ENCODE measurements at regions not wholly inside any gene's neighbourhood (a gene's known extent, or its start where the extent isn't known, plus 50 kb on each side); places are given as distances from the start of the nearest gene placed in this dataset.

DNA sequence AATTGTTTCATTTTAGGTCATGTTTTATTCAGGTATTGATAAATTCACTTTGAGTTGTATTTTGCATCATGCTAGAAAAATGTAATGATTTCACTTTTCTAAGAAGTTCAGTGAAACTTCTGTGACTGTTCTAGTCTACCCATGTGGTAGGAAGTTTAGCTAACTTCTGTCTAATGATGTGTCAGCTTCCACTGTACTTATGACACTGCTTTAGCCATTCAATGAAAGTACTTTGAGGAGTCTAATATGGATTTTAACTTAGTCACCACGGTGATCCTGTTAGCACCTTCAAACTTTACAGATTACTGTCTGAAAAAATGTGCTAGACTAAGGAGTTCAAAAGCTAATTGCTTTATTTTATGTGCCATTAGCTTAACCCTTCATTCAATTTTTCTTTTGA lies 1510.5 kb upstream of the CDH9 start:
- DNase-seq: no peak

DNA sequence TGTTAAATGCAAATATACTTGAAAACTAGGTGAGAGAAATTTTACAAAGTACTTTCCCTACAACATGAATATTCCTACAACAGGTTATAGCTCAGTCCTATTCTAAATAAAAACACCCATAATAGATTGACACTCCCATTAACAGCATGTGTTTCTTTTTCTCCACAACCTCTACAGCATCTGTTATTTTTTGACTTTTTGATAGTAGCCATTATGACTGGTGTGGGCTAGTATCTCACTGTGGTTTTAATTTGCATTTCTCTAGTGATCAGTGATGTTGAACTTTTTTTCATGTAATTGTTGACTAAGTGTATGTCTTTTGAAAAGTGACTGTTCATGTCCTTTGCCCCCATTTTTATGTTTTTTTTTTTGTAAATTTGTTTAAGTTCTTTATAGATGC lies 1506.1 kb upstream of the CDH9 start:
- no peak for DNase-seq

DNA sequence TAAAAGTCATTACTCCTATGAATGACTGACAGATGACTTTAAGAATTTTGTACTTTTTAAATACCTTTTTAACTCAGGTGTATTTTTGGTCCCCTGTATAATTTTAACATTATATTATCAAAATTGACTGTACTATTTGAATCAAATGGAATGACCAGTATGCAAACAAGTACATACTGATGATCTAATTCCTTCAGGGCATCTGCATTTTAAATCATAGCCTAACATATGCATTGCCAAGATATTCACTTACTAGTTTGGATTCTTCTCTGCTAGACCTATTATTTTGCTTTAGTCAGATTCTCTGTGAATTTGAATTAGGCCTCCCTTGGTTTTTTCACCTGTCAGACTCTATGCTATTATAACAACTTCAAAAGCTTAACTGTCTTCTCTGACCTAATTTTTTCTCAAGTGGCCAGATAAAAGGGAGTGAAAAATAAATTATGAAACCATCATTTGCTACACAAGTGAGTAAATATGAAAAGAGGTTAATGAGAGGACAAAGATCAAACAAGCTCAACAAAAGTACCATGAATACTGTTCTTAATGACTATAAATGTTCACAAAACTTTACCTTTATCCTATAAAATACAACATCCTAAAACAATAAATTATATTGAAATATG lies 1505.2 kb upstream of the CDH9 start:
- DNase-seq: no peak

DNA sequence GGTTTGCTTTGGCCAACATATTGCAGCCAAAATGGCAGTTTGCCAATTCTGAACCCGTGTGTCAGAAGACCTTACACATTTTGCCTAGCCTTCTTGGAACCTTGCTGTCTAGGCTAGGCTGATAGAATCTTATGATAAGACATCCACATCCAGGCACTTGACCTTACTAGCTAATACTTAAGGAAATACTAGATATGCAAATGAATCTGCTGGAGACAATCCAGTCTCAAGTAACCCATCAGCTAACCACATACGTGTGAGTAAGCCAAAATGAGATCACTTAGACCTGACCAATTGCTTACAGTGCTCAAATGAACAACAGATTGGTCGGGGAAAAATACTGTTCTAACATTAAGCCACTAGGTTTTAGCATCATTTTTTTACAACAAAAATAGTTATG lies 1504.6 kb upstream of the CDH9 start:
- no peak for DNase-seq

DNA sequence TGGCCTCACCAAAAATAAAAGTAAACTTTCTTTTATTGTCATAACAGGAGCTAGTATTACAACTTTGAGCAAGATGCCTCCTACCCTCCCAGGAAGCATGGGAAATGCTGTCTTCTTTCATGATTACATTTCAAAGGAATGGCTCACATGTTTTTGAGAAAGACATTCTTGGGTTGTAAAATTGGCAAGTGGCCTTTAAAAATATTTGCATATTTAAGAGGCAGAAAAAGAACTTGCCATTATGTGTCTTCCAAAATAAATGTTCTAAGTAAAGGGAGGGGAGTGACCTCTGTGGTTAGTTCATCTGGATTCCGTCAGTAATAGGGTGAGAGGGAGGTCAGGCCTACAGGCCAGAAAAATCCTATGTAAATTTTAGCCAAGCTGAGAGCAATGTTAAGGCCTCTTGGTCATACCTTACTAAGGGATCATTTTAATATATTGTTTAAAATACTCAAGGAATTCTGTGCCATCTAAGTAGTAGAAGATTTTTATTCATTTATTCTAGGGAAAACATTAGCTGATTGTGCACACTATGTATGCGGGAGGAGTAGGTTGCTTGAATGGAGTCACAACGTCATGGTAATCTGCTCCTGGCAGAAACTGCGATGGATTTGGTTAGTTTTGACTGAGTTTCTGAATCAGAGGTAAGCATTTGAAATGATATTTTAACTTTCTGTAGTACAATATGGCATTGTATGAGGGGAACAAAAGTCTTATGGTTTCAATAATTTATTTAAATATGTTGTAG lies 1485.7 kb upstream of the CDH9 start:
- DNase-seq: no peak

DNA sequence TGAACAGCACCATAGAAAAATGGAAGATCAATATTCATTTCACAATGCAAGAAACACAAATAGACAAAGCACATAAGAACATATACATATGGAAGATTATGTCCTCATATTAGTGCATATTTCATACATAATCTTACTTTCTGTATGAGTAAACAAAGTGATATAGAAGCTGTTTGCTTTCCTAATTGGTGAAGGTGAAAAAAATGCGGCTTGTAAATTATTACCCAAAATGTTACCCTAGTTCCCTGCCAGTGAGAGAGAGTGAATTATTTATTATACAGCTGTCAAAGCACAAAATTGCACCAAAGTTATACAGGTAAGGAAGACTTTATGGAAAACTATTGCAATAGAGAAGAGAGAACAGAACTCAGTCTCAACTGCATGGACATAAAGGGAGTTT lies 1485.0 kb upstream of the CDH9 start:
- DNase-seq: no peak

DNA sequence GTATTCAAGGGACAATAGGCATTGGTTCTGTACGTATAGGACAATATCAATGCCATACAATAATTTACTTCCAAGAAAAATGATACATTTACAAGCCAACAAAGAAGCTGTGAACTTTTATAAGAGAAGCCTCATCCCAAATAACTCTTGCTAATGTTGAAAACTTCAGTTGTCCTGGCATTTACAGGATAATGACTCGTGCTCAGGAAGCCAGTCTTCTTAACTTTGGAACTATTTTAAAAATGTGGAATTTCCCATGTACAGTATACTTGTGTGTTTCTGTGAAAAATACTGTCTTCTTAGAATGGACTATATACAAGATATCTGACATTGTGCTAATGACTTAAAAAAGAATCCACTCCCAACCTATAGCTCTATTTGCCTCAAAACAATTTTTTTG lies 1479.3 kb upstream of the CDH9 start:
- DNase-seq: no peak

DNA sequence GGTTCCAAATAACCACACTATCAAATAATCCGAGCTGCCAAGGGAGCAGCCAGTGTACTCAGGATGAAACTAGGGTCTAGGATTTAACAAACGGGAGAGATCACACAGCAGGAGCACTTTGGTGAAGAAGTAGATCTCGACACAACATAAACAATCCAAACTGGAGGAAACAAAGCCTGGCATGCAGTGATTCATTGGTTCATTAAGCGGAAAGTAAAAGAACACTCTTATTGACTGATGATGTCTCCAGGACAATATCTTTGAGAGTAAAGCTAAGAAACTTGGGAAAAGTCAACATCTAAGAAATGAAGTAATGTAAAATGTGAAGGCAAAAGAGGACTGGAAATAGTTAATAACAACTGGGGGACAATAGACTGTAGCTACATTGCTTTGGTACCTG lies 1478.3 kb upstream of the CDH9 start:
- DNase-seq: no peak

DNA sequence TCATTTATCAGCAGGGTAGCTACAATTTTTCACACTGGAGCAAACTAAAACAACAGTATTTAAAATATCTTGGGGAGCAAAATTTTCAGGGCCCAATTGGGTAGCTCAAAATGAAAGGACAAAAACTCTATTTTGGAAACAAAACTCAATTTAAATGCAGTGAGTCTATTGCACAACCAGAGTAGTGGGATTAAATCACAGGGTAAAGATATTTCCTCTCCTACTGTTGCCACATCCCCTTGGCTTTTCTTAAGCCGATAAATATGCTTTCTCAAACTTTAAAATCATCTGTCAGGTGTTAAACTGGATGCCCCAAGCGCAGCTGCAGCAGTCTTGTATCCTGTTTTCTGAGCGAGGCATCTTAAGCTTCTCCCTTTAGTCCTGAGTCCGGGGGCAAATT lies 1474.3 kb upstream of the CDH9 start:
- DNase-seq: no peak

DNA sequence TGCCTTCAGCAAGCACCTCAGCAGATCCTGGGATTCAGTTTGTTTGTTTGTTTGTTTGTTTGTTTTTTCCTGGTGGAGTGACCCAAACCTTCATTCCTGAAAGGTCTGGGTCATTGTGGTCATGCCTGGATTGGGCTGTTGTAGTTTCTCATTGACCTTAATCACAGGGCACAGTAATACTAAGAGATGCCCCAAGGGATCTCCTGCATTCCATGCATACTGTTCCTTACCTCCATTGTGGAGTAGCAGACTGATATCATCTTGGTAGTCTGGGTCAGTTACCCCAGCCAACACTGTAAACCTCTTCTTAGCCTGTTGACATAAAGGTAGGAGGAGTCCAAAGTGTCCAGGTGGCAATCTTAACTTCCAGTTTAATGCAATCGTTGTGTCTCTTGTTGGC lies 1466.7 kb upstream of the CDH9 start:
- DNase-seq: no peak

DNA sequence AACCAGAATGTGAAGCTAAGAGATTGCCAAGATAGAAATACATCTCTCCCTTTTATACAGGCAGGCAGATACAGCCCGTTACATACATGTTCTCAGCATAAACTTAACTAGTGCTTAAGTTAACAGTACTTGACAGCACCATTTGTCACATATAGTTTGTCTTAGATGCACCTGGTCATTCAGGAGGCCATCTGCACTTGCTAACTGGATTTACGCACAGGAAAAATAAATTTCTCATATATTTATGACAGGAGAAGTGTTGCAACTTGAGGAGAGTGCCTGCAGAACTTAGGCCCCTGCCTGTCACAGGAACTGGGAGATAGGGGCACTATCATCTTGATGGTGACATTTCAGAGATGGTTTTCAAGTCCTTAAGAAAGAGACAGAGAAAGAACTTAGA lies 1462.1 kb upstream of the CDH9 start:
- no peak for DNase-seq

DNA sequence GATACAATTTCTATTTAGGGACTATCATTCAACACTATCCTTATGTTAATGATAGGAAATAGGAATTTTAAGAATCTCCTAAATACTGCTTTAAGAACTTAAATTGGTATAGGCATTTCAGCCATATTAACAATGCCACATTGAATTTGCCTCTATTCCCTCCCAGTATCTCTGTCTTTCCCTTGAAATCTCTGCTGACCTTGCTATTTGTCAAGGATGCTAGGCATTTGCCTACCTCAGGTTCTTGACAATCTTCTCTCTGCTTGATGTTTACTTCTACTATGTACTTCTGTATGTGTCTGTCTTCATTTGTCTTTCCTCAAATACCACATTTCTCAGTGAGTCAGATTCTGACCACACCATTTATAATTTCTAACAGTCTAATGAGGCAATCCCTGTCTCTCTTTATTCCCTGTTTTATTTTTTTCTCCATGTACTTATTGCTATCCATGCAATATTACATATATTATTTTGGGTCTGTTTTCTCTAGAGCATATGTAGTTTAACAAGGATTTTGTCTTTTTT lies 1461.4 kb upstream of the CDH9 start:
- no peak for DNase-seq

DNA sequence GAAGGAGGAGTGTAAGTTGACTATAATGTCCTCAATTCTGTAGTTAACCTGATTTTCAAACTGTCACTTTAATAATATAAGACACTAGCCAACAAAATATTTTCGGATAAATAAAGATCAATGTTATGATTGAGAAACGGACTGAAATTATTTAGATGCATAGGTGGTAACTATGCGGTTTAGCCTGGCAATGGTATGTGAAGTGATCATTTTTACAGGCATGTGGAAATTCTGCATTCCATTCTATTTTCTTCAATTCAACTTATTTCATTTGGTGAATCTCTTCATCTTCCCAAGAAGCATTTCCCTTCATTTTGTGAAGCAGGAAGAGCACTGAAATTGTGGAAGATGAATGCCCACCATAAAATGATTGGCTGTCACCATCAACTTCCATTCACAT lies 1457.5 kb upstream of the CDH9 start:
- DNase-seq: no peak

DNA sequence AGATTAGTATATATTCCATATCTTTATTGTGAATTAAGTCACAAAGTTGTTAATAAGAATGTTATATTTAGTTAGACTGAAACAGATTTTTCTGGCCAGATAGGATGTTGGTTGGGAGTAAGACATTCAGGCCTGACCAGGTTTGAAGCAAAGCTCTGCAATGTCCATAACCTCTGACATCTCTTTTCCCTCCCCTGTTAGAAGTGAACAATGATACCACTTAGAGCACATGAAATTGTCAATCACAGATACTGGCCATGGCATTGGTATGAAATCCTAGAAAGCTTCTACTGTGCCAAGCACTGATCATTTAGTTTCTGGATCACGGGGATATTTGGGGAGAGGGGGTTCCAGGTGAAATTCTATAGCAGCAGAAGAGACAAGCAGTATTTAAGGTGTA lies 1455.1 kb upstream of the CDH9 start:
- DNase-seq: no peak

DNA sequence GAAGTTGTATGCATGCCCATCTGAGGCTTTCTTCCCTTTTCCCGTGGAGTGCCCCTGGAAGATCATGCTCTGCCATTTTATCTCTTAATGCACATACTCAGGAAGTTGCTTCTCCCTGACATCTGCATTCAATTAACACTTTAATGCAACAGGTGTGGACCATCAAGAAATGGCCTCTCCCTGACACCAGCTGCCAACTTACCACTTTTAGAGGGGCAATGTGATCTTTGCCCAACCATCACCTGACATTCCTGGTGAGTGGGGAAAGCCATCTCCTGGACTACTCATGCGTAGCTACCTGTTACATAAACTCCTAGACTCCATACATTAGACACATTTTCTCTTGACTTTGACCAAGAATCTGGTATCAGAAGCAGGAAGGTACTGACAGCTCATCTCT lies 1450.4 kb upstream of the CDH9 start:
- DNase-seq: no peak

DNA sequence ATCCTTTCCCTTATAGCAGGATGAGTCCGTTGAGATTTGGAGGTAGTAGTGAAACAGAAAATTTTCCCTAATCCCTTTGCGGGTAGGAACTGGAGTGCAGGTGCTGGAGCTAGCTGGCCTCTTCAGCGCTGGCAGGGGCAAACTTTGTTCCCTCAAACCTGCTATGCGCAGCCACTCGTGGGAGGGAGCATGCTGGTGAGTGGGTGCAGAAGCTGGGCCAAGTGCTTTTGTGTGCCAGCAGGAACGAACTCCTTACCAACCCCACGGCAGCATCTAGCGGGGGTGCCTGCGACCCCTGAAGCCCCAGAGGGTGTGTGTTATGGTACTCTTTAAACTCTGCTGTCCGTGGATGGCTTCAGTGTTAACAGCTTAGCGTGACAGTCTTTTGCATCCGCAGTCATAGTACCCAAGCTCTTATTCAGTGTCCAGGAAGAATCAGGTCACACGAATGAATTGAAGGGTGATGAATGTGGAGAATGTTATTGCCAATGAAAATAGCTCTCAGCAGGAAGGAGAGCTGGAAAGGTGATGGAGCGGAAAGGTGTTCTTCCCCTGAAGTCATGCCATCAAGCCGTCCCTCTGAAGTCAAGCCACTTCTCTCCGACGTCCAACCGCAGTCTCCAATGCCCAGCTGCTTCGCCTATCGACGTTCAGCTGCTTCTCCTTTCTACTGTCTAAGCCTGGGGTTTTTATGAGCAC lies 1445.1 kb upstream of the CDH9 start:
- DNase-seq: no peak

DNA sequence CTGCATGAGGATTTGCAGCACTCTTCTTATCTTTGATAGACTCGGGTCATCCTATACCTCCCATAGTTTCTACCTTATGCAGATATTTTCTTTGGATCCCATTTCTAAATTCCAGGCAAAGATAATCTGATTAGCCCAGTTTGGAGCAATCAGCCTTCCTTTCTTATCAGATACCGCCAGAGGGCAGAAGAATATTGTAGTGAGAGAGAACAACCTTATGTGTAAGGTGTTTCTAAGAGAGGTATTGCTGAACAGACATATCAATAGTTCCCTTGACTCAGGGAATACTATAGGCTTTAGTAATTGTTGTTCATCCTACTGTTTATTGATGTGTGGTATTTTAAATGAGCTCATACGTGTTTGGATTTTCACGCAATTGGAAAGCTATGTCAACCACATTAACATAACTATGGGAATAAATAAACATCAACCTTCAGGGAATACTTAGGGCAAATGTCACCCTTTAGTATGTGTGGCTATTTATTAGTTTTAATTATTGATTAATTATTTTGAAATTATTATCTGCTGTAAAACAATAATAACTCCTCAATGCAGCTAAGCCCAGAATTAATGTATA lies 1435.2 kb upstream of the CDH9 start:
- no peak for DNase-seq

DNA sequence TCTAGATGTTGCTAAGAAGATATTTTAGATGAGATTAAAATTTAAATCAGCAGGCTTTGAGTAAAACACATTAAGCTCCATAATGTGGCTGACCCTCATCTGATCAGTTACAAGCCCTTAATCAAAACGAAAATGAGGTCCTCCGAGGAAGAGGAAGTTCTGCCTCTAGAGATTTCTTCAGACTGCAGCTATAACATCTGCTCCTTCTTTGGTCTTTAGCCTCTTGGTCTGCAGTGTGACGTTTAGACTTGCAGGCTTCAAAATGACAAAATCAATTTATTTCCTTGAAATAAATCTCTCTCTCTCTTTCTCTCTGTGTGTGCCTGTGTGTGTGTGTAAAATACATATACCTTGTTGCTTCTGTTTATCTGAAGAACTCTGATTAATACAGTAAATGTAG lies 1429.8 kb upstream of the CDH9 start:
- DNase-seq: no peak

DNA sequence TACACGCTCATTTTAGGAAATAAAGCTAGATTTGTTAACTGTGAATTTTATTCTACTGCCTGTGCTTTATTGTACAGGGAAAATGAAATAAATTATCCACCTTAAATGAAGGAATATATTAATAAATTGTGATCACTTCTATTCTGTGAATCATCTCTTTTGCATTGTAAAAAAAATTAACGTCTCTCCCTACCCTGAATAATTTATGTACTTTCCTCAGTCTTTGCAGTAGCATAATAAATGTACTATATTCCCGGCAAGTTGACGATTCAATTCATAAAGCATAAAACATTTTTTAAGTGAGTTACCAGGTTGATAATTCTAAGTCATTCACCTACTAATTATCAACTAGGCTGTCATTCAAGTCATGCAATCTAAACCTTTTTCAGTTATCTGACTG lies 1425.3 kb upstream of the CDH9 start:
- no peak for DNase-seq

DNA sequence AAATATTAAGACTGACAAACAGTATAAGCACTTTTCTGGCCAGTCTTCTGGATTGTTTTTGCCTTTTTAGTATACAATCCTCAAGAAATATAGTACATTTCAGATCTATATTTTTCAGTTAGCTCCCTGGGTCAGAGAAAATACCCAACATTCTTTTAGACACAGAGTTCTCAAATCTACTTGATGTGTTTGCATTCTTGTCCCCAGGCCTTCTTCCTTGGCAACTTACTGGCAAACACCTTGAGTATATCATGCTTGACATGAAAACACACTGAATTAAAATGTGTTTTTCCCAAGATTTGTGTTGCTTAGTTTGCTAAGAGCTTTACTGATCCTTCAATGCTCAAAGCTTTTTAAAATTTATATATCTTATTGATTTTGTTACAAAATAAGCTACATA lies 1413.1 kb upstream of the CDH9 start:
- DNase-seq: no peak

DNA sequence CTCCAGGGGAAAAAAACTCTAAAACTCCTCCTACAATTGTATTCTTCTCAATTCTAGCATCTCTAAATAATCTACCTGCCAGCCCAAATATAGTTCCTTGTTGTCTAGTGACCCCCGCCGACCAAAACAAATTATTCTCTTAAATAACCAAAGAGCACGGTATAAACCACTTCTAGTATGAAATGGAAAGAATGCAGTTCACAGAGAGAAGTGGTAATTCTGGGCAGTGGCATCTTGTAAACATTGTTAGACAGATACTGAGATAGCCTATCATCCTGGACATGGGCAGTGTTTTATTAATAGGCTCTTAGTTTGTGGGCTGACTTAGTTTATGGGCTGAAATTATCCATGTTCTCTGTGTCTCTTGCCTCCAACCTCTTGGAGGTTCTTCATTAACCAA lies 1412.6 kb upstream of the CDH9 start:
- no peak for DNase-seq

DNA sequence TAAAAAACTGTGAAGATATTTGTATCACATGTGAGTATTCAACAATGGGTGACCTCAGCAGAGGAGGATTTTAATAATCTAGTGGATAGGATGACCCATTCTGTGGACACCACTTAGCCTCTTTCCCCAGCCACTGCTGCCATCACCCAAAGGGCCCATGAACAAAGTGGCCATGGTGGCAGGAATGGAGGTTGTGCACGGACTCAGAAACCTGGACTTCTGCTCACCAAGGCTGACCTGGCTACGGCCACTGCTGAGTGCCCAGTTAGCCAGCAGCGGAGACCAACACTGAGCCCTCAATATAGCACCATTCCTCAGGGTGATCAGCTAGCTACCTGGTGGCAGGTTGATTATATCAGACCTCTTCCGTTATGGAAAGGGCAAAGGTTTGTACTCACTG lies 1410.4 kb upstream of the CDH9 start:
- no peak for DNase-seq

DNA sequence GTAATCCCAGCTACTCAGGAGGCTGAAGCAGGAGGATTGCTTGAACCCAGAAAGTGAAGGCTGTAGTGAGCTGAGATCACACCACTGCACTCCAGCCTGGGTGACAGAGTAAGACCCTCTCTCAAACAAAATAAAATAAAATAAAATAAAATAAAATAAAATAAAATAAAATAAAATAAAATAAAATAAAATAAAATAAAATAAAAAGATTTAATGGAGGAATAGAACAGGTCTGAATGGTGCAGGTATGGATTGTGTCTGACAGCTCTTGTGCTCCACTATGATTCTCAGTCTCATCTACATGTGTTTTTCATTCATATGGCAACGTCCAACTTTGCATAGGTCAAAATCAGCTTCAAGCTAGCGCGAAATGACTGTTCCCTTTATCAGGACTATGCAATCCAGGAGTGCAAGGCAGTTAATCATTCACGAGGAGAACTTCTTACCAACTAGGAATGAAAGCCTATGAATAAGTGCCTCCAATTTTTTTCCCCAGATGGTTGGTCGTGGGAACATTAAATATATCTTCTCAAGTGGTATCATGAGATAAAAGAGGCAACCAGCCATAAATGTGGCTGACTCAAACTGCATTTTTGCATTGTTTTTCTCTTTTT lies 1392.3 kb upstream of the CDH9 start:
- DNase-seq: no peak
